ENCODE measurements at regions not wholly inside any gene's neighbourhood (a gene's known extent, or its start where the extent isn't known, plus 50 kb on each side); places are given as distances from the start of the nearest gene placed in this dataset.

DNA sequence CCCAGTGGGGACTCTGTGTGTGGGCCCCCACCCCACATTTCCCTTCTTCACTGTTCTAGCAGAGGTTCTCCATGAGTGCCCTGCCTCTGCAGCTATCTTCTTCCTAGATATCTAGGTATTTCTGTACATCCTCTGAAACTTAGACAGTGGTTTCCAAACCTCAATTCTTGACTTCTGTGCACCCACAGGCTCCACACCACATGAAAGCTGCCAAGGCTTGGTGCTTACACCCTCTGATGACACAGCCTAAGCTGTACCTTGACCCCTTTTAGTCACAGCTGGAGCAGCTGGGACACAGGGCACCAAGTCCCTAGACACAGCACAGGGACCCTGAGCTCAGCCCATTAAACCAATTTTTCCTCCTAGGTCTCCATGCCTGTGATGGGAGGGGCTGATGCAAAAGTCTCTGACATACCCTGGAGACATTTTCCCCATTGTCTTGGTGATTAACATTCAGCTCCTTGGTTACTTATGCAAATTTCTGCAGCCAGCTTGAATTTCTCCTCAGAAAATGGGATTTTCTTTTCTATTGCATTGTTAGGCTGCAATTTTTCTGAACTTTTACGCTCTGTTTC is 304.5 kb downstream of the OTOL1 start:
- WGBS, 10 experiments = 13 to 100% (median 33%) methylated on average over 1 of the region's 1 CpG; no CpG with 5 or more reads in 5 of the 10 experiments
- no peak overlapping the region for H3K4me3 ChIP-seq
- no peaks in the 10 kb centered on the region for H3K4me1 ChIP-seq (replicated peaks in 1 of 2)
- no peak overlapping the region for H3K27ac ChIP-seq
- peak in 3 of 8 experiments; percentile 56 to 83 (median 67) for ATAC-seq (replicated peaks in 6 of 8)
- in situ Hi-C loops (cut with MboI; ENCODE audit: low pct_unique_long_range_greater_than_20kb in 2 of 9, low sequenced_read_pairs in 9 of 9, unreplicated experiment in 9 of 9) = no loop called here

DNA sequence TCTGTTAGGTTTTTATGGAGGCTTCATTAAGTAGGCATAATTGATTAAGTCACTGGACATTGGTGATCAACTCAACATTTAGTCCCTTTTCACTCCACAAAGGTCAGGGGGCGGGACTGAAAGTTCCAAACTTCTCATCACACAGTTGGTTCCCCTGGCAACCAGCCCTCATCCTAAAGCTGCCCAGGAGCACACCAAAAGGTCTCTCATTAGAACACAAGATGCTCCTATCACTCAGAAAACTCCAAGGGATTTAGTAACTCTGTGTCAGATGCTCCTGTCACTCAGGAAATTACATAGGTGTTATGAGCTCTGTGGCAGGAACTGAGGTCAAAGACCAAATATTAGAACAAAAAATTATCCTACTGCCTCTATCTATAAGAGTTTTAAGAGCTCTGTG is 321.5 kb downstream of the OTOL1 start:
- 14 to 100% (median 85%) methylated on average over 1 of the region's 1 CpG; no CpG with 5 or more reads in 6 of the 10 experiments for WGBS, 10 experiments
- no peak for ATAC-seq (replicated peaks in 6 of 8)
- in situ Hi-C loops (cut with MboI; ENCODE audit: low pct_unique_long_range_greater_than_20kb in 2 of 9, low sequenced_read_pairs in 9 of 9, unreplicated experiment in 9 of 9) = no loop called here
- H3K27ac ChIP-seq = no peak overlapping the region
- peaks cover 8 to 15% of the 10 kb centered on the region in 2 donors for H3K4me1 ChIP-seq (replicated peaks in 1 of 2)
- H3K4me3 ChIP-seq = no peak overlapping the region

DNA sequence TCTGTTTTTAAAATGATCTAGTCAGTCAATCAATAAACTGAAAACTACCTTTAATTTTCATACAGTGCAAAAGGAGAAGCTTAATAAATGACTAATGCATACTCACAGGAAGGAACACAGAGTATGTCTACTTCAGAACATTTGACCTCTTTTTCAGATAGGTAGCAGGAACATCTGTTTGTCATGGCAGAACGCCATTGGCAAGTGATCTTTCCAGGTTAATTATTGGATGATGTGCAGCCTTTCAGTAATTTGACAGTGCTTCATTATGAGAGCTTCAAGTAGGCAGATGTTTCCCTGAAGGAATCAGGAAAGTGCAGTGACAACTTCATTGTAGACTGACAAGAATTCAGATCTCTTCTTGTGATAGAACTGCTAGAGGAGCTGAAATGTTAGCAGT is 325.0 kb downstream of the OTOL1 start:
- ATAC-seq (replicated peaks in 6 of 8) = no peak
- Histone ChIP-seq H3K4me1 (replicated peaks in 1 of 2) (peaks cover 10 to 18% of the 10 kb centered on the region in 2 donors), H3K27ac (no peak overlapping the region), H3K4me3 (no peak overlapping the region)
- 0 to 57% (median 15%) methylated on average over 1 of the region's 1 CpG; no CpG with 5 or more reads in 2 of the 10 experiments for whole genome bisulfite sequencing, 10 experiments
- in situ Hi-C loops (cut with MboI; ENCODE audit: low pct_unique_long_range_greater_than_20kb in 2 of 9, low sequenced_read_pairs in 9 of 9, unreplicated experiment in 9 of 9) = no loop called here

DNA sequence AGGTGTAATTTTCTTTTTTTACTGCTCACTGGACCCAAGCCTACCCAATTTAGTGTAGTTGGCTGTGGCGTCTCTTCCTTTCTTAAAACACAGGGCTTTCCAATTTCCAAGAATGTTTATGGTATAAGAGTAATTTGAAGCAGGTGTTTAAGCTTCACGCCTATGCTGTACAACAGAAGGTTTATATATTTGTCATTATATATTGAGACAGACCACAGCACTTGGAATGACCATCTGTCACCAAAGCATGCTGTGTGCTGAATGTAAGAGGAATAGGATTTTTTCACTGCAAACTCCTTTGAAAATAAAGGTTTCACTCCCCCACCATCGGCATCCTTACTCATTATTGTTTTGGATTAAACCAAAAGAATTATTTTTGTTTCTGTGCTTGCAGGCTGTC is 325.7 kb downstream of the OTOL1 start:
- in situ Hi-C loops (cut with MboI; ENCODE audit: low pct_unique_long_range_greater_than_20kb in 2 of 9, low sequenced_read_pairs in 9 of 9, unreplicated experiment in 9 of 9) = no loop called here
- peak in 1 of 8 experiments; percentile 51 for ATAC-seq (replicated peaks in 6 of 8)
- H3K4me1 ChIP-seq (replicated peaks in 1 of 2) = peaks cover 10 to 18% of the 10 kb centered on the region in 2 donors
- no peak overlapping the region for H3K4me3 ChIP-seq
- 0 to 81% (median 67%) methylated on average over 1 to 3 of the region's 3 CpGs; no CpG with 5 or more reads in 1 of the 10 experiments for WGBS, 10 experiments
- peak overlapping the region in 1 of 2 donors; percentile 23 for H3K27ac ChIP-seq

DNA sequence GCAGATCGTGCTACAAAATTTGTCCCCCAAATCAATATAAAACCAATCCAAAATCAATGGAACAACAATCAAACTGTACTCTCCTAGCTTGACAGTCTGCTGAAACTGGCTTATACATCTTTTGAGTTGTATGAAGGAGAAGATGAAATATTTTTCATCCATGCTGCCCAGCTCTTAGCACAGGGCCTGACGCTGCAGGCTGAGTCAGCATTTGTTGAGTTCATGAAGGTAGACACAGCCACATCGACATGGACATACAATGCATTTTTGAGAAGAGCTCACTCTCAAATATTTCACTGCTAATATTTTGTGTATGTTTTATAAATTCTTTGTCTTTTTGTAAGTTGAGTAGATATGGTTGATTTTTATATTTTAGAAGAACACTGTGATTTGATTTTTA is 327.3 kb downstream of the OTOL1 start:
- H3K4me3 ChIP-seq = no peak overlapping the region
- peaks cover 10 to 18% of the 10 kb centered on the region in 2 donors for H3K4me1 ChIP-seq (replicated peaks in 1 of 2)
- 26 to 100% (median 83%) methylated on average over 1 to 3 of the region's 3 CpGs; no CpG with 5 or more reads in 1 of the 10 experiments for WGBS, 10 experiments
- no peak for ATAC-seq (replicated peaks in 6 of 8)
- in situ Hi-C loops (cut with MboI; ENCODE audit: low pct_unique_long_range_greater_than_20kb in 2 of 9, low sequenced_read_pairs in 9 of 9, unreplicated experiment in 9 of 9) = no loop called here
- H3K27ac ChIP-seq = no peak overlapping the region

DNA sequence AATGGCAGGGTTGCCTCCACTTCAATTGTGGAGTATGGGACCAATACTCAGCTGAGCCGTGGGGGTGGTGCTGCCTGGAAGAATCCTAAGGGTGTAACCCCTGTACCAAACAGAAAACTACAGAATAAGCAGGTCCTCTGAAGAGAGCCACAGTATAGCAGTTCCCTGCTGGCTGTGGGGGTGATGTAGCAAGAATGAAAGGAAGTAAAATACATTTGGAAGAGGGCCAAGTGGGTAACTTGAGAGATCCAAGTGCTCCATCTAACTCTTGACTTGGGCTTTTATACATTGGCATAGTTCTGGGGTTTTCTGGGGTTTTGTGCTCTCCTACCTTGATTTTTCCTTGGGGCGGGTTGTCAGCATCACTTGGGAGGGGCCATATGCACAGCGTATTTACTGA is 341.4 kb downstream of the OTOL1 start:
- in situ Hi-C loops (cut with MboI; ENCODE audit: low pct_unique_long_range_greater_than_20kb in 2 of 9, low sequenced_read_pairs in 9 of 9, unreplicated experiment in 9 of 9) = no loop called here

DNA sequence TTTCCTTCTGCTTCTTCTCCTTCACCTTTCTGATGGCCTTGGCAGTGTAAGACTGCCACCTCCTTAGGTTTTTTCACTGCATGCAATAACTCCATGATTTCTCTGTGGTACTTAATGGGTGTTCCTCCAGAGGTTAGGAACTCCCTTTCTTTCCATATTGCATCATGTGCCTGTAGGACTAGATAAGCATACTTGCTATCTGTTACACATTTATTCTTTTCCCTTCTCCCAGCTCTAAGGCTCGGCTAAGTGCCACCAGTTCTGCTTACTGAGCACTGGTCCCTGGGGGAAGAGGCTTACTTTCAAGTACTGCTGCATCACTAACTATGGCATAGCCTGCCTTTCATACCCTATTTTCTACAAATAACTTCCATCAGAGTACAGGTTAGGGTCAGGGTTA is 351.8 kb downstream of the OTOL1 start:
- WGBS, 10 experiments = 67 to 88% (median 75%) methylated on average over 1 of the region's 1 CpG; no CpG with 5 or more reads in 7 of the 10 experiments
- Histone ChIP-seq H3K4me3 (no peak overlapping the region), H3K4me1 (replicated peaks in 1 of 2) (no peaks in the 10 kb centered on the region), H3K27ac (no peak overlapping the region)
- in situ Hi-C loops (cut with MboI; ENCODE audit: low pct_unique_long_range_greater_than_20kb in 2 of 9, low sequenced_read_pairs in 9 of 9, unreplicated experiment in 9 of 9) = no loop called here
- peak in 1 of 8 experiments; percentile 19 for ATAC-seq (replicated peaks in 6 of 8)

More for the DNA sequence above, 341.4 kb downstream of the OTOL1 start:
- Histone ChIP-seq H3K4me1 (replicated peaks in 1 of 2) (no peaks in the 10 kb centered on the region), H3K4me3 (no peak overlapping the region), H3K27ac (no peak overlapping the region)
- 0 to 100% (median 83%) methylated on average over 1 to 3 of the region's 3 CpGs; no CpG with 5 or more reads in 3 of the 10 experiments for WGBS, 10 experiments
- ATAC-seq (replicated peaks in 6 of 8) = peak in 1 of 8 experiments; percentile 28

DNA sequence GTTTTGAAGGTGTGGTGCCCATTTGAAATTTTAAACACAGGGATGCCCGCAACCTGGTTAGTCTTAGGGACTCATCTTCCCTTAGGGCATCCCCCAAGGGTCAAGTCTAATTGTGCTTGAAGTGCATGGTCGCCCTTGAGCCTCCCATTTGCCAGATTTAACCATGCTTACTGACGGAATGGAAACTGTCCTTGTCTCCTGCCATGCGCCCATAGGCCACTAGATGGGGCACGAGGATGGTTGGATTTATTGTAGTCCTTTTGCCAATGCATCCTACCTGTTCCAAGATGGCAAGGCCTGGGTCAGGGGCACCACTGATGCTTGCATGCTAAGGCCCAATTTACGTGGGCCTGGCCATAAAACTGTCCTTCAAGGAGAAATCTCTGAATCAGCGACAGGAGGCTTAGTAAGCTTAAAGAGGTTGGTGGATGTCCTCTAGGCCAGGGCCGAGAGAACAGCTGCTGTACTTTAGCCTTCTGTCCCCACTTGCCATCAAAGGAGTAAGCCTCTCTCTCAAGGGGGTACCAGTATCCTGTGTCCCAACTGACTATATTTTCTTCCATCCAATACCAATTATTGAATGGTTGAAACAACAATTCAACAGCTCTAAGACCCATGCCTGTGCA is 355.4 kb downstream of the OTOL1 start:
- Histone ChIP-seq H3K4me1 (replicated peaks in 1 of 2) (no peaks in the 10 kb centered on the region), H3K4me3 (no peak overlapping the region), H3K27ac (no peak overlapping the region)
- peak in 3 of 8 experiments; percentile 5 to 60 (median 43) for ATAC-seq (replicated peaks in 6 of 8)
- 0 to 69% (median 41%) methylated on average over 1 to 3 of the region's 8 CpGs; no CpG with 5 or more reads in 2 of the 10 experiments for WGBS, 10 experiments
- in situ Hi-C loops (cut with MboI; ENCODE audit: low pct_unique_long_range_greater_than_20kb in 2 of 9, low sequenced_read_pairs in 9 of 9, unreplicated experiment in 9 of 9) = no loop called here

DNA sequence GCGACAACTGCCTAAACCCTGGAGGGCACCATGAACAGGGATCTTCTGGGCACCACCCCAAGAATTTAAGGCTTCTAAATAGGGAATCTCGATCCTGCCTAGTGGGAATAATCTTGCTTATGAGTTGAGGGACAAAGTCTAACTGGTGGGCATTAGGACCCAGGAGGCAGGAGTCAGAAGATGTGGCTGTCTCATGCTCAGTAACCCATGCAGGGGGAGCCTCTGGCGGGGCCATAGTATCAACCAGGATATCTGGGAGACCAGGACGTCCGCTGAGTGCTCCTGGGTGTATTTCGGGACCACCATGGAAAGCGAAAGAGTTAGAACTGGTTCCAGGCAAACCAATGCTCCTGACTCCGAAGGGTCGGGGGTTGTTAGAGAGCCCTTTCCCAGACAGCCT is 356.1 kb downstream of the OTOL1 start:
- 33 to 100% (median 87%) methylated on average over 2 to 8 of the region's 9 CpGs; no CpG with 5 or more reads in 4 of the 10 experiments for WGBS, 10 experiments
- in situ Hi-C loops (cut with MboI; ENCODE audit: low pct_unique_long_range_greater_than_20kb in 2 of 9, low sequenced_read_pairs in 9 of 9, unreplicated experiment in 9 of 9) = no loop called here

DNA sequence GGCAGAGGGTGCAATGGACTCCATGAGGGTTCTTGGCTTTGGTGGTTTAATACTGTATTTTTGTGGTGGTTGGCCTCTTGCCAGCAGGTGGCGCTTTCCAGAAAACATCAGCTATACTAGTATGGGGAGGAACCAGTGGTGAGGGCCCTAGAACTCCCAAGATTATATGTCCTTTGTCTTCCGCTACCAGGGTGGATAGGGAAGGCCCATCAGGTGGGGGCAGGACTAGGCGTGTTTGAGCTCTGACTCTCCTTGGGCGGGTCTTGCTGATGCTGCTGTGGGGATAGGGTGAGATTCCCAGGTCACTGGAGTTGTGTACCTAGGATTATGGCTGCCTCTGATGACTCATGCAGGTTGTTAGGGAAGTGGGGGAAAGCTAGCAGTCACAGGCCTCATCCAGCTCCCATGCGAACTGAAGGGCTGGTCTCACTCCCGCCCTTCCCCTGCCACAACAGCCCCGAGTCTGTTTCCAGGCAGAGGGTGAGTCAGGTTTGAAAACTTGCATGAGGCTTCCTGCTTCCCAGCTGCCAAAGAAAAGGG is 357.7 kb downstream of the OTOL1 start:
- in situ Hi-C loops (cut with MboI; ENCODE audit: low pct_unique_long_range_greater_than_20kb in 2 of 9, low sequenced_read_pairs in 9 of 9, unreplicated experiment in 9 of 9) = no loop called here
- ATAC-seq (replicated peaks in 6 of 8) = peak in 4 of 8 experiments; percentile 36 to 98 (median 92)

More for the DNA sequence above, 356.1 kb downstream of the OTOL1 start:
- Histone ChIP-seq H3K27ac (no peak overlapping the region), H3K4me1 (replicated peaks in 1 of 2) (no peaks in the 10 kb centered on the region), H3K4me3 (no peak overlapping the region)
- no peak for ATAC-seq (replicated peaks in 6 of 8)

DNA sequence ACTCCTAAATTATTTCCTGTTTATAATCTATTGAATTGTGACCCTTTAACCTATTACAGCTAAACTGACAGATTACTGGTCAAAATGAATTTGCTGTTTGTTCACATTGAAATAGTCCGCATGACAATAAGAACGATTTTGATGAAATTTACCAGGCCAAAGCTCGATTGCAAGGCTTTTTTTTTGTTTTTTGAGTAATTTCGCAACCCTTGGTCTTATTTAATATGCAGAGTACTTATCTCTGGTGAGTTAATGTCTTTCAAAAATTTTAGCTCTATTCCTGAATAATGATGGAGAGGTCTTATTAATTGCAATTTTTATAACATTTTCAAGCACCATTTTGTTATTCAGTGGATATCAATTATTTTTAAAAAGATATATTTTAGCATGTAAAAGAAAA is 362.4 kb downstream of the OTOL1 start:
- Histone ChIP-seq H3K4me3 (no peak overlapping the region), H3K4me1 (replicated peaks in 1 of 2) (no peaks in the 10 kb centered on the region), H3K27ac (no peak overlapping the region)
- in situ Hi-C loops (cut with MboI; ENCODE audit: low pct_unique_long_range_greater_than_20kb in 2 of 9, low sequenced_read_pairs in 9 of 9, unreplicated experiment in 9 of 9) = no loop called here
- ATAC-seq (replicated peaks in 6 of 8) = no peak
- WGBS, 10 experiments = 28 to 100% (median 84%) methylated on average over 1 to 4 of the region's 4 CpGs

More for the DNA sequence above, 357.7 kb downstream of the OTOL1 start:
- H3K4me3 ChIP-seq = no peak overlapping the region
- H3K4me1 ChIP-seq (replicated peaks in 1 of 2) = no peaks in the 10 kb centered on the region
- 93 to 96% methylated on average over 3 to 4 of the region's 7 CpGs; no CpG with 5 or more reads in 8 of the 10 experiments for WGBS, 10 experiments
- H3K27ac ChIP-seq = no peak overlapping the region

DNA sequence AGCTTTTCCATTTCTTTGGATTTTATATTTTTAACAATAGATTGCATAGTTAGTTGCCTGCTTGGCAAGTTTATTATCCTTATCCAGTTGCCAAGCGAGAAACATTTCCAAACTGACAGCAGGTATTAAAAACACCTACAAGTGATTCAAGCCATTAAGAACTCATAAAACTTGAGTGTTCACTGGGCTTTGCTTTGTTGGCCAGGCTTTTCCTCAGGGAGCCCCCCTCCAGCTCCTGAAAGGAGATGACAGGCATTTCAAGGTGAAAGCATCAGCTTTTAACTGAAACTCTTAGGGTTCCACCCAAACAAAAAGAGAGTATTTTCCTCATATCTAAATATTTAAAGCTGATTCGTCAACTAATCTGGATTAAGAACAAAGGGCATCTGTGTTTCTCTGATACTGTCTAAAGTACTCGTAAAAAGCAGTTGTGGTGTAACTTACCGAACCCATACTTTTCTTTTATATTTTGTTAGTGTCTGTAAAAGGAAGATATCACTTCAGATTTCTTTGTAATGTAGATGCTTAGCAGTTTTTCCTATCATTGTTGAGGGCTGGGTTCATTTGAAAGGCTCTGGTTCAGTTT is 363.4 kb downstream of the OTOL1 start:
- Histone ChIP-seq H3K27ac (no peak overlapping the region), H3K4me3 (no peak overlapping the region), H3K4me1 (replicated peaks in 1 of 2) (no peaks in the 10 kb centered on the region)
- in situ Hi-C loops (cut with MboI; ENCODE audit: low pct_unique_long_range_greater_than_20kb in 2 of 9, low sequenced_read_pairs in 9 of 9, unreplicated experiment in 9 of 9) = no loop called here
- WGBS, 10 experiments = 21 to 100% (median 78%) methylated on average over 1 to 4 of the region's 4 CpGs; no CpG with 5 or more reads in 1 of the 10 experiments
- ATAC-seq (replicated peaks in 6 of 8) = no peak

DNA sequence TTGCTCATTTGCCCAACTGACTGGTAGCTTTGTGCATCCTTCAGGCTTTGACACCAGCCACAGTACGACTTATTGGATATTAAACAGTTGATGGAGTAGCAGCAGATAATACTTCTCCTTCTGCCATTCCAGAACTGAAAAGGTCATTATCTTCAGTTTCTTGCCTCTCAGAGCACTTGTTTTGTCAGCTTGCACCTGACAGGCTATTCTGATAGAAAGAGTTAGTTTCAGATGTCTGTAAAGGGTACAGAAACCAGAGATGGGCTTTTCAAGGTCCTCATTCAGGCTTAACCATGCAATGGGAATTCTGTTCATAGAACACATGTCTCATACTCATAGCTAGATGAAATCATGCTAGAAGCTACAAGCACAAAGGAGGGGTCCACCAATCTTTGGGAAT is 367.2 kb downstream of the OTOL1 start:
- no peak for ATAC-seq (replicated peaks in 6 of 8)
- in situ Hi-C loops (cut with MboI; ENCODE audit: low pct_unique_long_range_greater_than_20kb in 2 of 9, low sequenced_read_pairs in 9 of 9, unreplicated experiment in 9 of 9) = no loop called here
- 33 to 100% (median 95%) methylated on average over 1 of the region's 1 CpG; no CpG with 5 or more reads in 4 of the 10 experiments for WGBS, 10 experiments
- Histone ChIP-seq H3K4me3 (no peak overlapping the region), H3K27ac (no peak overlapping the region), H3K4me1 (replicated peaks in 1 of 2) (no peaks in the 10 kb centered on the region)
